AG09309 (cell line): ENCODE measurements at regions not wholly inside any gene's neighbourhood (a gene's known extent, or its start where the extent isn't known, plus 50 kb on each side); places are given as distances from the start of the nearest gene placed in this dataset.
"Not testable (repeated sequence)": the region's sequence is repeated elsewhere in the genome, so short reads cannot be mapped to it uniquely, and the experiment has no call there.

Experiments
- DNase-seq: peaks from one replicate; pipeline ENCODE4 v3.0.0-alpha.2; 2010; ENCODE audit warnings: low read depth
- H3K4me3 ChIP-seq: 2 replicates; pipeline ENCODE4 v1.5.1; 2011; ENCODE audit warnings: mild to moderate bottlenecking, low read depth, low read length, moderate library complexity; ENCODE audit not compliant: control insufficient read depth
- TF ChIP-seq, protein P1 (sequence below): IDR thresholded peaks from 2 replicates; pipeline ENCODE4 v1.5.1; 2011; ENCODE audit warnings: mild to moderate bottlenecking, low read depth, low read length, inconsistent platforms; ENCODE audit not compliant: insufficient read depth, control insufficient read depth; ENCODE audit errors: missing control alignments

GRCh38 chr1:58238846-58239245 lies 307.7 kb downstream of the OMA1 start:
- TF ChIP-seq, protein P1, sequence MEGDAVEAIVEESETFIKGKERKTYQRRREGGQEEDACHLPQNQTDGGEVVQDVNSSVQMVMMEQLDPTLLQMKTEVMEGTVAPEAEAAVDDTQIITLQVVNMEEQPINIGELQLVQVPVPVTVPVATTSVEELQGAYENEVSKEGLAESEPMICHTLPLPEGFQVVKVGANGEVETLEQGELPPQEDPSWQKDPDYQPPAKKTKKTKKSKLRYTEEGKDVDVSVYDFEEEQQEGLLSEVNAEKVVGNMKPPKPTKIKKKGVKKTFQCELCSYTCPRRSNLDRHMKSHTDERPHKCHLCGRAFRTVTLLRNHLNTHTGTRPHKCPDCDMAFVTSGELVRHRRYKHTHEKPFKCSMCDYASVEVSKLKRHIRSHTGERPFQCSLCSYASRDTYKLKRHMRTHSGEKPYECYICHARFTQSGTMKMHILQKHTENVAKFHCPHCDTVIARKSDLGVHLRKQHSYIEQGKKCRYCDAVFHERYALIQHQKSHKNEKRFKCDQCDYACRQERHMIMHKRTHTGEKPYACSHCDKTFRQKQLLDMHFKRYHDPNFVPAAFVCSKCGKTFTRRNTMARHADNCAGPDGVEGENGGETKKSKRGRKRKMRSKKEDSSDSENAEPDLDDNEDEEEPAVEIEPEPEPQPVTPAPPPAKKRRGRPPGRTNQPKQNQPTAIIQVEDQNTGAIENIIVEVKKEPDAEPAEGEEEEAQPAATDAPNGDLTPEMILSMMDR, result no peak
- H3K4me3 ChIP-seq, result no peak overlapping the region
- no peak for DNase-seq

DNA sequence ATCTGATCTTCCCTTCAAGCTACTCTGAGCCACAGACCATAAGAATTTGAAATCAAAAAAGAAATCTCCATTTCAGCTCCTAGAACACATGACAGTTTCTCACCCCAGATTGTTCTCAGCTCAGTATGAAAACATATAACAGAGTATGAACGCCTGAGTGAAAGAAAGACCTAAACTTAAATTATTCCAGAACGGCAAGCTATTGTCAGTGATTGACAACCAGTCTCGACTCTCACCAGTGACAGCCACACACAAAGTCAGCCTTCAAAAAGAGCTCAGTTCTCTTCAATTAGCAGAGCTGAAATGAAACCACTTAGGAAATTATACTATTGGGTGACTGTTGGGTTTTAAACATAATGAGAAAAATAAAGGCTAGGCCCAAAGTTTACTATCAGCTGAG lies 312.8 kb downstream of the OMA1 start:
- no peak for DNase-seq
- TF ChIP-seq, protein P1, result no peak
- no peak overlapping the region for H3K4me3 ChIP-seq

- H3K4me3 ChIP-seq, result no peak overlapping the region
- TF ChIP-seq, protein P1, result no peak
- DNase-seq, result no peak
Measured at GRCh38 chr1:58231204-58231603, 315.3 kb downstream of the OMA1 start.

DNA sequence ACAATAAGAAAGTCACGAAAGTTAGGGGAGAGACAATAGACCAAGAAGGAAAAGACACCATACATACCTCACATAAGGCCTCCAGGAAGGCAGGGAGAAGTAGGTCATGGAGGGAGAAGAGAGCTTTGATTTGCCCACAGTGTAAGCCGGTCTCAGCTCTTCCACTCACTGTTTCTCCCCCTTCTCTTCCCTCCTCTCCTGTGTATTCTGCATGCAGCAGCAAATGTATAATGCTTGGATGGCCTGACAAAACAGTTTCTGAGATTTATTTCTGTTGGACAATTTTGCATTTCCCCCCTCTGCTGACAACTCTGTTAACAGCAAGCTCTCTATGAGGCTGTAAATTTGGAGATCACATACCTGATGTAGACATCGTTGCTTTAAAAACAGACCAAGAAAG lies 318.9 kb downstream of the OMA1 start:
- no peak for DNase-seq
- H3K4me3 ChIP-seq, result no peak overlapping the region
- TF ChIP-seq, protein P1, result no peak

DNA sequence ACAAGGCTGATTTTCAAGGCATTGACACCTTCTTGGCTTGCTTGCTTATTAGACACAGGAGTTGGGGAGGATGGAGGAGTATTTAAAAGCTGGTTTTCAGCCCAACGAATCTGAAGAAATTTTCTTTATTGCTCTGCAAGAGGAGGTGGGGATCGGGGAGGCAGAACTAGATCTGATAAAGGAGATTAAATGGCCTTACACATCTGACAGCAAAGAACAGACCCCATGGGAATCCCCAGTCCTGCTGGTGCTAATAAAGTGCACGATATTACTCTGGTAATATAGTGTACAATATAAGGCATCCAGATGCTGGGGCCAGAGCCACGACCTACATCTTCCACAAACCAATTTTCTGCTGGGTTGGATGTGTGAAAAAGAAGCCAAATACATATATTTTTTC lies 323.0 kb downstream of the OMA1 start:
- H3K4me3 ChIP-seq, result no peak overlapping the region
- TF ChIP-seq, protein P1, result no peak
- DNase-seq, result no peak

DNA sequence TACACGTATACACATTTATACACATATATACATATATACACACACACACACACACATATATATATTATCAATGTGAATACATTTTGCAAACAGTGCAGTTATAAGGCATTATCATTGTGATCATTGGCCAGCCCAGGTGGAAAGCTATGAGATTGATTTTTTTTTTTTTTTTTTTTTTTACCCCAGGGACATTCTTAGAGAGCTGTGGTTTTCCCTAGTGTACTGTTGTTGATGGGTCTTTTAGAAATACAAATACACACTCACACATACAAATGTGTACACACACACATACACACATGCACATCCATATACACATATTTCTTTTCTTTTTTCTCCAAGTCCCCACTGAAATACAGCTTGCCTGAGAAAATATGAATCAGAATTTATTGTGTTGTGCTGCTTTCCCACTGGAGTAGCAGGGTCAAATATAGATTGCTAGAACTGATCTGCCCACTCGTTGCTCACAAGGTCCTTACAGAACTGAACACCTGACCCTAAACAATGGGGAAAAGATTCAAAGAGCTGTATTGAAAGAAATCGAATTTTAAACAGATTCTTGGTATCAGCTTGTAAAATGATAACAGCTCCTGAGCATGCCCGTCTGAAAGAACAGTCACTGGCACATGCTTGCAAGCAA lies 325.6 kb downstream of the OMA1 start:
- no peak for DNase-seq
- TF ChIP-seq, protein P1, result no peak

GRCh38 chr1:58216169-58216568 lies 330.4 kb downstream of the OMA1 start:
- H3K4me3 ChIP-seq, DNase-seq: not testable (repeated sequence)

More for the DNA sequence above, 325.6 kb downstream of the OMA1 start:
- H3K4me3 ChIP-seq, result no peak overlapping the region
